ENCODE measurements at regions not wholly inside any gene's neighbourhood (a gene's known extent, or its start where the extent isn't known, plus 50 kb on each side); places are given as distances from the start of the nearest gene placed in this dataset.

DNA sequence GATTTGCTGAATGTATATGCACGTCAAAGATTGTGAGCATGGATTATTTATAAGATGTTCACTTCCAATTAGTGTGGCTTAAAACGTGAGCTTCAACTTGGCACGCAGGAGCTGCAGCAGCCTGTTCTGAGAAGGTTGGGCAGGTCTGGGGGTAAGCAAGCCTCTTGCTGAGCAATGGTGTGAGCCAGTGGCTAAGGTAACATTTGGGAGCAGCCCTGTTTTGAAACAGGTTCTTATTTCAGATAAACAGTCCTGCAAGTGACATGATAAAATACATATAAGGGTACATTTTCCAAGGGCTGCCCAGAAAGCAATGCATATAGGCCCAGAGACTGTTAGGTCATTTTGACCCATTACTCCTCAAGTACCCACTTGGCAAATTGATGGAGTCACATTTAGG lies 415.3 kb downstream of the ZNF521 start:
- H3K27ac ChIP-seq, result no peak overlapping the region
- TF ChIP-seq, protein P1, sequence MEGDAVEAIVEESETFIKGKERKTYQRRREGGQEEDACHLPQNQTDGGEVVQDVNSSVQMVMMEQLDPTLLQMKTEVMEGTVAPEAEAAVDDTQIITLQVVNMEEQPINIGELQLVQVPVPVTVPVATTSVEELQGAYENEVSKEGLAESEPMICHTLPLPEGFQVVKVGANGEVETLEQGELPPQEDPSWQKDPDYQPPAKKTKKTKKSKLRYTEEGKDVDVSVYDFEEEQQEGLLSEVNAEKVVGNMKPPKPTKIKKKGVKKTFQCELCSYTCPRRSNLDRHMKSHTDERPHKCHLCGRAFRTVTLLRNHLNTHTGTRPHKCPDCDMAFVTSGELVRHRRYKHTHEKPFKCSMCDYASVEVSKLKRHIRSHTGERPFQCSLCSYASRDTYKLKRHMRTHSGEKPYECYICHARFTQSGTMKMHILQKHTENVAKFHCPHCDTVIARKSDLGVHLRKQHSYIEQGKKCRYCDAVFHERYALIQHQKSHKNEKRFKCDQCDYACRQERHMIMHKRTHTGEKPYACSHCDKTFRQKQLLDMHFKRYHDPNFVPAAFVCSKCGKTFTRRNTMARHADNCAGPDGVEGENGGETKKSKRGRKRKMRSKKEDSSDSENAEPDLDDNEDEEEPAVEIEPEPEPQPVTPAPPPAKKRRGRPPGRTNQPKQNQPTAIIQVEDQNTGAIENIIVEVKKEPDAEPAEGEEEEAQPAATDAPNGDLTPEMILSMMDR (conservative IDR thresholded peaks at IDR 0.05), result no peak

DNA sequence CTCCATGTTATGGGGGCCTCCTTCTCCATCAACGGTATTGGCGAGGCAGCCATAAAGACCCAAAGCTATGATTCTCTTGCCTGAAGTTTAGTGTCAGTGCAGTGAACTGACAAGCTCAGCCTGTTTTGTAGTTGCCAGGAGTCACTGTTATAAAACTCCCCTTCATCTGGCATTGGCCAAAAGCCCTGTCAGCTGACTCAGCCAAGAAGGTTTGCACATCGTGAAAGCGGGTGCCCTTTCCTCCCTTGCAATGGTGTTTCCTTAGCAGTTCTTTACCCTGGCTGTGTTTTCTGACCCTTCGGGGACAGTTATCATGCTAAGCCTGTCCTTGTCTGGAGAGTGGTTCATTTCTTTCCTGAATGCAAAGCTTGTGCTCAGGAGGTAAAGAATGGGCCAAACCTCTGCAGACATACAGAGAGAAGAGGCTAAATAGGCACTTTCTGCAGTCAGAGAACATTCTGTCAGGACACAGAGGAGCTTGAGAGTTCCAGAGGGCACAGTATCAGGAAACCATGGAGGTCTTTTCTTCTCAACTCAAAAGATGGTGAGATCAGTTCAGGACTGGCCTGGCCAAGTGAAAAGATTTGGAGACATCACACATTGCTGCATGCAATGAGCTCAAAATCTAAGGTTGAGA lies 414.2 kb downstream of the ZNF521 start:
- H3K27ac ChIP-seq, result no peak overlapping the region
- TF ChIP-seq, protein P1 (conservative IDR thresholded peaks at IDR 0.05), result no peak

DNA sequence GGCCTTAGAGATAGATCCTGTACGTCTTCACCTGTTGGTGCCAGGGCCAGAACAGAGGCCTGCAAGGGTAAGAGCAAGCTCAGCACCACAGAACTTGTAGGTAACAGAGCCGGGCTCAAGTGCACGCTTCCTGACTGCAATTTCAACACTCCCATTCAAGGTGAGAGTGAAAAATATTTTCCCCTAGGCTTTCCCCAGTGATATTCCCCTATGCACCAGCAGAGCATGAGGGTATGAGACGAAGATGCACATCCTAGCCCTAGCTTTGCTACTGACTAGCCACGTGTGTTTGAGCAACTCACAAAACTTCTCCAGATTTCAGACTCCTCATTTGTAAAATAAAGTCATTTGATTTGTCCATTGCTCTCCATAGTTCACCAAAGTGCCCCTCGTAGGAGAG lies 411.6 kb downstream of the ZNF521 start:
- TF ChIP-seq, protein P1 (conservative IDR thresholded peaks at IDR 0.05), result no peak
- H3K27ac ChIP-seq, result no peak overlapping the region

DNA sequence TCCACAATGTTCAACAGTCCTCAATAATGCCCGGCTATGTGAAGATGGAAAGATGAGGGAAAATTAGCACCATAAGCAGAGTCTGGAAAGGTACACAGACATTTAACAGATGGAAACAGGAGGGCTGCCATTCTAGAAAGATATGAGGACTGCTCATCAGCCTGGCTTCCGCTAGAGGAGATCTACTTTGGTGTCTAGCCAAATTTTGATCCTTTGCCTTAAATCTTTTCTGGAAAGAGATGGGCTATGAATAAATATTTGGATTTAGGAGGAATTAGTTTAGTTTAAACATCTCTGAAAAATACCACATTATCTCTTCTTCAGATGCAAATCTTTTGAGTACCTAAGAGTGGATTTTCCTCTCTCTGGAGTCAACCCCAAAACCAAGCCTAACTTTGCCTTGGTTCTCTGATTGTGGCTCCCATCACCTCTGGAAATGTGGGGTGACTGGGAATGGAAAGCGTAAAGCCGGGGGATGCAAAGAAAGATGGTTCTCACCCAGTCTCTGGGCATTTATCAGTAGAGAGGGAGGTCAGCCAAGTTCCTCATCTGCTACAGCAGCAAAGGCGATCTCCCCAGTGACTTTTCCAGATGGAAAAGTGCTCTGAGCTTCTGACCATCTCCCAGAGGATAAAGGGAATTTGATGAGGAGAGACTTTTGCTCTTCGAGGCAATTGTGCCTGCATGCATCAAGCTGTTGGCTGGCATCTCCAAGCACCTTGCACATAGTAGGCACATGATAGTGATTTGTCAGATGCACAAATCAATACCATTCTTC lies 410.6 kb downstream of the ZNF521 start:
- TF ChIP-seq, protein P1 (conservative IDR thresholded peaks at IDR 0.05), result no peak
- H3K27ac ChIP-seq, result no peak overlapping the region

DNA sequence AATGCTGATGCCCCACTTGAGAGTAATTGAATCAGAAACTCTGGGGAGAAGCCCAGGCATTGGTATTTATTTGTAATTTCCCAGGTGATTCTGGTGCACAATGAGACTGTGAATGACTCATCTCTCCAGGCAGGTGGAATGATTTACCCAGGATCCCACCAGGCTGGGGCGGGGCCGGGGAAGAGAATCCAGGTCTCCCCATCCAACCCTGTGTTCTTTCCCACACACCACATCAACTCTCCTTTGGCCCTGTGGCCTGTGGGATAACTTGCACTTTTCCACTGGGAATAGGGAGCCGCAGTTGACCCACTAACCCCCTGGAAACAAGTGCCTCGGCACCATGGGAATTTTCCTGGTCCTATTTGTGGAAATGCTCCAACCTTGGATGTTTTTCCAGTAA lies 409.8 kb downstream of the ZNF521 start:
- TF ChIP-seq, protein P1 (conservative IDR thresholded peaks at IDR 0.05), result no peak
- H3K27ac ChIP-seq, result no peak overlapping the region

DNA sequence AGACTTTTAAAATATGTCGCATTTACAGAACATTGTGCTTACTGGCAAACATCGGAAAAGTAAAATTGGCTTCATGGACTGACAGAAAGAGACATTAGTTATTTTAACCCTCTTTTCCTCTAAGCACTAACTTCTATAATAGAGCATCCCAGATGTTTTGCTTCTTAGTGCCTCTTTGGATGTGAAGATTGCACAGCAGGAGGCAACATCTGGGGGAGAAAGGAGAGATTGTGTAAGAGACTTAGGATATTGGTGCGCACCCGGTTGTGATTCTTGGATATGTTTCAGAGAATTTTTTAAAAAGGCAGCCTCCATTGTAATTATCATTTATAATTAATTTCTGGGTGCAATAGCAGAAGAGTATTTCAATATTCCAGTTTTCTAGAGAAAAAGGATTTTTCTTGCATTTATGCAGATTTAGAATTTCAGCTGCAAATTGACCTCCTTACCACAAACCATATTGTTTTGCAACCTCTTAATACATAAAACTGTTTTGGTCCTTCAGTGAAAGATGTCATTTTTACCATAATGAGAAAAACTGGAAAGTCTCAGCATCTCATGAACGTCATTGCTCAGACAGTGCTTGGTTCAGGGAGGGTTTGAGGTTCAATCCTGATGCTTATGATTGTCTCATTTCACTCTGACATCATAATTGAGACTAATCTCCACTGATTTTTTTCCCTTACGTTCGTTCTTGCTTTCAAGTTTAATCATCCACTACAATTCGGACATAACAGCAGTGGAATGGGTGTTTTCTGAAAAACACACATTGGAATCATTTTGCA lies 404.3 kb downstream of the ZNF521 start:
- TF ChIP-seq, protein P1 (conservative IDR thresholded peaks at IDR 0.05), result no peak
- H3K27ac ChIP-seq, result no peak overlapping the region

DNA sequence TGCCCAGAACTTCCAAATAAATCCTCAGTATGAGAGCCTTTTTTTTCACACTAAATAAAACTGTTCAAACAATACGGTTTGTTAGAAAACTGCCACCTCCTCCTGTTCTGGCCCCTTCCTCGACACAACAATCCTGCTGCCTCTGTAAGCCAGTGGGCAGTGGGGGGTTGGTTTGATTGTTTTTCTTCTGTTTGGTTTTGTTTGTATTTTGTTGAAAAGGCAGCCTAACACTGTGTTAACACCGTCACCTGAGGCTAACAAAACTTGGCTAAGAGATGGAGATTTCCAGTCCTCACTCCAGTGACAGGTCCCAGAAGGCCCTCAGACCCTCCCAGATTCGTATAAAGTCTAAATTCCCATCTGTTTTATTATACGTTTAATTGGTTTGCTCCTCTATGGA lies 402.1 kb downstream of the ZNF521 start:
- TF ChIP-seq, protein P1 (conservative IDR thresholded peaks at IDR 0.05), result no peak
- no peak overlapping the region for H3K27ac ChIP-seq
